Bone marrow (tissue), 2 donors: ENCODE measurements at regions not wholly inside any gene's neighbourhood (a gene's known extent, or its start where the extent isn't known, plus 50 kb on each side); places are given as distances from the start of the nearest gene placed in this dataset.
A peak's percentile ranks its signal among the peaks of the same experiment; 100 is the strongest.

Experiments
- DNase-seq, 2 donors: peaks; one replicate each; lab custom pipeline; 2025; lab: John Stamatoyannopoulos, UW

DNA sequence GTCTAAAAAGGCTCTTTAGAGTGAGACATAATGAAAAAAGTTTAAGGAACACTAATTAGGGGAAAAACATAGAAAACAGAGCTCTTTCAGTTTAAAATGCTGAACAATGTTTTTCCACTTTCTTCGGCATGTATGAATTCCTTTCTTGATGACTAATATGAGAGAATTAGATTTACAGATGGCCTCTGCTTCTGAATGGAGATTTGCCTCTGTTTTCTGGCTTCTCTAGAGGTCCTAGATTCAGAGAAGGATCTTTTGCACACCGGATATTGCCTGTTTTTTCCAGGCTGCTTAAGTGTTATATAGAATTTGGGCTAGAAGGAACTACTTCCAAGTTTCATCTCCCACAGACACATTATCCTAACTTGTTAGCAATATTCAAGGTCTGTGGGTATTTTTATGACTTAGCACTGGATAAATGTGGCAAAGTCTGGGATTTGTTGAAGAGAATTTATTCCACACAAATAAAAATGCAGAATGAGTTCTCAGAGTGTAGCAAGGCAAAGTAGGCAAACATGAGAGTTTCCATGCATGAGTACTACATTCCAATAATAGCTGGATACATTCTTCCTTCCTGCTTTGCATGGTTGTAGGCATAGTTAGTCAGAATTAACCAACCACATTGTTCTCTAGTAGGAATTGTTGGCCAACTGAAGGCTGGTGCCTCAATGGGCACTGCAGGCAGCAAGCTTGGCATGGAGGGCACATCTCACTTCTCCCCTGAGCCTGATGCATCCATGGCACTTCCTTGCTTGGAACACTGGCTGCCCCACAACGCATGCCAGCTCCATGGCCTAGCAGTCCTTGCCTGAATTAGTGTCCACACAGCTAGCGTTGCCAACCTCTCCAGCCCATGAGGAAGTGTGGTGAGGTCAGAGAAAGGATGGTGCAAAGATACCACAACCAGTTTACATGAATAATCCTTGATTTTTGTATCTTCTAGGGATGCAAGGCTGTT is 224.2 kb downstream of the CLIC5 start:
- DNase-seq: no peak

GRCh38 chr6:45789238-45789637 is 226.4 kb downstream of the CLIC5 start:
- DNase-seq: no peak

GRCh38 chr6:45787384-45787783 is 228.3 kb downstream of the CLIC5 start:
- DNase-seq: no peak

DNA sequence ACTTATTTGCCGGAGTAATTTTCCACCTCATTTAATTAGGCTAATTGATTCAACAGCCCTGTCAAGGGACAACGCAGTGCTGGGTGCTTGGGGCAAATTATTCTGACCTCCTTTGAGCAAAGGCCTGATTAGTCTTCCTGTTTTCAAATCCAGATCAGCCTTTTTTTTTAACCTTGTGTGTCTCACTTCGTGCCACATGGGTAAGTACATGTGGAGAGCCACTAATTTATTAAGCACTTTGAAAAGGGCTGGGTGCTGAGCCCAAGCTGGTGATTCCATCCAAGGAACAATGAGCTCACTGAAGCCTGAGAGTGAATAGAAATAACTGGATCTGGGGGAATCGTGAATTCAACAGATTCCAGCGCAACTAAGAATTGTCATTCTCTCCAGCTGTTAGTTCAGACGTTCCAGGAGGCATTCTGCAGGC is 229.3 kb downstream of the CLIC5 start:
- DNase-seq: no peak

- DNase-seq: no peak
Measured at GRCh38 chr6:45784250-45784649, 231.4 kb downstream of the CLIC5 start.

DNA sequence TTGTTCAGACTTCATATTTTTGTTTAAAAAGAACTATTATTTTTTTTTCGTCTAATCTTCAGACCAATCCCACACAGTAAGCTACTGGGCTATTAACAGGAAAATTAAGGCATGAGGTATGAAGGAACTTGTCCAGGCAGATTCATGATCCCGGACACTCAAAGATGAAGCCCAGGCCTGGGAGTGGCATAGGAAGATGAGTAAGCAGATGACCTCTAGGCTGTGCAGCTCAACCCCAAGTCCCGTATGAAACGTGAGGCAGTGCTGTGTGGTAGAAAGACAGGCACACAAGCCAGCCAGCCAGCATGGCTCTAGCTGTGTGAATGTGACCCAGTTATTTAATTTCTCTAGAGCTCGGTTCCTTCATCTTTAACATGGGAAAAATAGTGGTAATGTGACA is 231.9 kb downstream of the CLIC5 start:
- DNase-seq: no peak

DNA sequence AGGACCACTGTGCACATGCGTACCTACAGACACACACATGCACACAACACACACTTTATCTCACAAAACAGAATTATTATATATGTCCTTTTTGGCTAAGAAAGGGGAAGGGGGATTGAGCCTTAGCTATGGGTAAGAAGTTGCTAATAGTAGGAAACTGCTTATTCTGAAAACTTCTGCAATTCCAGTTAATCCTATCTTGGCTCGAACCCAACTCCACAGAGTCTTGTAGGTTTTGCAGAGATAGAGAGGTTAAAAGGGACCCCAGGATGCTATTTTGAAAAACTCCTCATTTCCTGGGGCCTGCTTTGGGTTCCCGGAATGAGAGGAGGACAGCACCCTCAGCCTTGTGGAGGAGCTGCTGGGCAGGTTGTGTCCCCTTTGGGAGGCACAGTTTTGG is 233.8 kb downstream of the CLIC5 start:
- DNase-seq: no peak

DNA sequence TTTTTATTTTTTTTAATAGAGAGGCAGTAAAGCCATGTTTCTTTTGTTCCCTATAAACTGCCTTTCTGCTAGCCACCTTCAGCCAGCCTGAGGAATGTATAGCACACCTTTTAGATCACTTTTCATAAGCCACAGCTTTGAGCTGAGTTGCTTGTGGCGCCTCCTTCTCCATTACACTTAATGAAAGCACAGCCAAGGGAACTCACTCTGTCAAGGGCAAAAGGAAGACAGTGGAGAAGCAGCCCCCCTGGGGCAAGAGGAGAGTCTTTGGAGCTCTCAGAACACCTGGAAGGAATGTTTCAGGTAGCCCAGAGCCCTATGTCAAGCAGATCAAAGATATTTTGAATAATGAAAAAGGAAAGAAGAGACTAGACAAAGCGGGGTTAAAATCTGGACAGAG is 235.1 kb downstream of the CLIC5 start:
- no peak for DNase-seq

DNA sequence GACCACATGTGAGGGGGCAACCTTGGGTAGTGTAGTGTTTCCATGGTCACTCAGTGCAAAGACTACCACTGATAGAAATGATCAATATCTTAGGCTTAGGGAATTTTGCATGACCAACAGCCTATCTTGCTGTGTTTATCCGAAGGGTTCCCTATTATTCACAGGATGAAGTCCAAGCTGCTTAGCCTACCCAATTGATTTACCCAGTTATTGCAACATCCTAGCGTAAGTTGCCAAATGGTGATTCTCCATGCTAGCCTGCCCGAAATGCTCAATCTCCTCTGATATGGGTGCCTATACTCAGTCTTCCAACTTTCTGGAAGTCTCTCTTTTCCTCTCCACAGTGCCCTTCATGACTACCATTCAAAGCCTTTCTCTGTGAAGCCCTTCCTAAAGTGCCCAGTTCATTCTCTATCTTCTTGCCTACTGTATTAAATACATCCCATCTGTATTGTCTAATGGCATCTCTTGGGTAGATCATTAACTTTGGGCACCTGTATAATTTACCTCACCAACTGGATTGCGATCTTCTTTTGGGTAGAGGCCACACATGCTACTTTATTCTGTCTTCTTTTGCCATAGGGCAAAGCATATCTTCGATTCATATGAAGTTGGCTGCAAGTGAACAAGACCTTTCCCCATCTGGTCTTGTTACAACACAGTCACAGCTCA is 240.5 kb downstream of the CLIC5 start:
- DNase-seq: no peak

- no peak for DNase-seq
Measured at GRCh38 chr6:45773906-45774305, 241.8 kb downstream of the CLIC5 start.

- peak in 1 of 2 donors; percentile 16 for DNase-seq
Measured at GRCh38 chr6:45772886-45773495, 242.7 kb downstream of the CLIC5 start.

DNA sequence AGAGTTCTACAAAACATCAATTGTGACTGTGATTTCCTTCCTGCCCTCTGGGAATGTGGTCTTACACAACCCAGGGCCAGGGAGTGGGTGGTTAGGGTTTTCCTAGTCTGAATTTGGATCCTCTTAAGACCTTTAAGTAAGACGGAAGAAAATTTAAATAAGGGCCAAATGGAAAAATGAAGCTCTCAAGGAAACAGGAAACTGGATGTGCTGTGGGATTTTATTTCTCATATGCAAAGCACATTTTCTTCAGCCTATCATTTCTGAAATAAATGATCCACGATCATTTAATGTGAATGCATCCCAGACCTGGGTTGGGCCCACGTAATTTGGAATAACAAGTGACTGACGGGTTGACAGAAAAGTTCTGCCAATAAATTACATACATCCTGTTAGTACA is 243.6 kb downstream of the CLIC5 start:
- no peak for DNase-seq

DNA sequence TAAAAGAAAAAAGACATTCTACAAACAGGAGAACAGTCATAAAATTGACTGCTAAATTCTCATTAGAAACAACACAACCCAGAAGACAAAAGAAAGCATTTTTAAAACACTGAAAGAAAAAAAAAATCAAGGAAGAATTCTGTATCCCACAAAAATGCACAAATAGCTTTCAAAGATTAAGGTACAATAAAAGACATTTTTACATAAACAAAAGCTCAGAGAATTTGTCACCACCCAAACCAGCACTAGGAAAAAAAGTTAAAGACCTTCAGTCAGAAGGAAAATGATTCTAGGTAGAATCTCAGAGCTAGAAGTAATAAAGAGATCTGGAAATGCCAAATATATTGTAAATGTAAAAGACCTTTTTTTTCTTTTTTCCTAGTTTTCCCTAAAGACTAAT is 252.4 kb downstream of the CLIC5 start:
- DNase-seq: no peak

- DNase-seq: no peak
Measured at GRCh38 chr6:45759472-45759810, 256.2 kb downstream of the CLIC5 start.

DNA sequence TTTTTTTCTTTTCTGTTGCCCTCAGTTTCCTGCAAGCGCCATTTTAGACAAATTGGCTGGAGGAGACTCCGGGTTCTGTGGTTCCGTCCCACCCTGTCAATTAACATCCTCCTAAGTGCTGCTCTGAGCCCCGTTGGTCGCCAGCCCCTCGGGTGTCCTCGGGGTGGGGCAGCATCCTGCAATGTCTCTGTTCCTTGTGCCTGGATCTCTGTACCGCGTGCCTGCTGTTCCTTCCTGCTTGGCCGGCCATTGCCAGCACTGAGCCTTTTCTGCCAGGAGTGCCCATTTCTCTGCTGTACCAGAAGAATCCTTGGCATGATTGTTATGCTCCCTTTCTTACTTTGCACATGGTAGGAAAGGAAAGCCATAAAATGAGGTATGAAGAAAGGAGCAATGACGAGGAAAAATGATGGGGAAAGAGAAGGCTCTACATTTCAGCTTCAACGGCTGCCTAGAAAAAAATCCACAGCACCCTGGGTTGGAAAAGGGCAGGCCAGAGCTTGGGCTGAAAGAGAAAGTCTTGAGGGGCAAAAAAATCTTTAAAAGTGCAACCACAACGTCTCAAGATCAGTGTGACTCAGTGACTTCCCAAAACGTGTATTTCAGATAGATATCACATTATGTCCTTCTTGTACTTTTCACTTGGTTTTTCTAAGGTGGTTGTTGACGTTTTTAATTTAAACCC is 256.7 kb downstream of the CLIC5 start:
- peak in 1 of 2 donors; percentile 74 for DNase-seq

- DNase-seq: no peak
Measured at GRCh38 chr6:45757443-45758130, 258.1 kb downstream of the CLIC5 start.

DNA sequence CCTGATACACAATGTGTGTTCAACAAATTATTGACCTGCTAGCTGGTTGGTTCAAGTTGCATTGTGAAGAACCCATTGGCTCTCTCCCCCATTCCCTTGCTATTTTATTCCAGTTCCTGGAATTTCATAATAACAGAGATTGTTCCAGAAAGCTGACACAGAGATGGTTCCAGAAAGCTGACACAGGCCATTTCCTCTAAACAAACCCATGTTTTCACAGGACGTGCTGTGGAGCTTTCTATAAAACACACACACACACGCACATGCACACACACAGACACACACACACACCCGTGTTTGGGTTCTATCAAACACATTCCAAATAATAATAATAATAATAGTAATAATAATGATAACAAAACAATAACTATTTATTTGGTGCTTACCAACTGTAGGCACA is 259.1 kb downstream of the CLIC5 start:
- no peak for DNase-seq

- DNase-seq: no peak
Measured at GRCh38 chr6:45754432-45754831, 261.2 kb downstream of the CLIC5 start.

GRCh38 chr6:45746046-45746445 is 269.6 kb downstream of the CLIC5 start:
- DNase-seq: no peak

- no peak for DNase-seq
Measured at GRCh38 chr6:45743028-45743615, 272.5 kb downstream of the CLIC5 start.

DNA sequence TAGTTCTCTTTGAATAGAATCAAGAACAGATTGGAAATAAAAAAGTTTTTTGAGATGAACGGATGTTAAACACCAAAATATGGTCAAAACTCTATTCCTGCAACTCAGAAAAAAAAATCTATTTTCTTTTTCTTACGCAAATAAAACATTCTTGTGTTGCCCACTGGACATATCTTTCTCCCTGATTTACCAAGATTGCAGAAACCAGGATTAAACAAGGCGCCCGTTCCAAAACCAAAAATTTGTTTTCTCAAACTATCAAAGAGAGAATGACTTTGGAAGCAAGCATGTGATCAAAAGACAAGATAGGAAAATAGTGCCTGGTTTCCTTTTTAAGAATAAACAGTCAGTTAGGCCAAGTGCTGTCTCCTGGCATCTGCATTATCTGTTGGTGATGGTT is 273.1 kb downstream of the CLIC5 start:
- DNase-seq: no peak
